Brain microvascular endothelial cell (primary cell): ENCODE measurements at regions not wholly inside any gene's neighbourhood (a gene's known extent, or its start where the extent isn't known, plus 50 kb on each side); places are given as distances from the start of the nearest gene placed in this dataset.

Experiments
- DNase-seq: peaks from one replicate; pipeline ENCODE4 v3.0.0-alpha.2; 2020
- H3K27ac ChIP-seq: fragments of 250-450 bp; sonication (Bioruptor Pico); 2 replicates; pipeline ENCODE4 v1.5.1; 2020; ENCODE audit warnings: mild to moderate bottlenecking, moderate library complexity
- H3K27me3 ChIP-seq: fragments of 250-450 bp; sonication (Bioruptor Pico); replicated peaks from 2 replicates; pipeline ENCODE4 v1.5.1; 2020; ENCODE audit warnings: mild to moderate bottlenecking
- H3K36me3 ChIP-seq: fragments of 250-450 bp; sonication (Bioruptor Pico); replicated peaks from 2 replicates; pipeline ENCODE4 v1.5.1; 2020; ENCODE audit warnings: mild to moderate bottlenecking
- H3K4me3 ChIP-seq: 2 replicates; pipeline ENCODE4 v1.5.1; 2011; ENCODE audit warnings: low read depth, mild to moderate bottlenecking, control low read depth, low read length, moderate library complexity
- in situ Hi-C: cut with HindIII; loops from 2 replicates; pipeline ENCODE4 v1.10.0; 2017; ENCODE audit warnings: low sequenced_read_pairs, low pct_ligation_motif_present
- TF ChIP-seq, protein P1 (sequence below): IDR thresholded peaks from 2 replicates; pipeline ENCODE4 v1.5.1; 2011; ENCODE audit warnings: low read depth, mild to moderate bottlenecking, moderate library complexity, low read length, control low read depth, inconsistent platforms; ENCODE audit errors: missing control alignments

DNA sequence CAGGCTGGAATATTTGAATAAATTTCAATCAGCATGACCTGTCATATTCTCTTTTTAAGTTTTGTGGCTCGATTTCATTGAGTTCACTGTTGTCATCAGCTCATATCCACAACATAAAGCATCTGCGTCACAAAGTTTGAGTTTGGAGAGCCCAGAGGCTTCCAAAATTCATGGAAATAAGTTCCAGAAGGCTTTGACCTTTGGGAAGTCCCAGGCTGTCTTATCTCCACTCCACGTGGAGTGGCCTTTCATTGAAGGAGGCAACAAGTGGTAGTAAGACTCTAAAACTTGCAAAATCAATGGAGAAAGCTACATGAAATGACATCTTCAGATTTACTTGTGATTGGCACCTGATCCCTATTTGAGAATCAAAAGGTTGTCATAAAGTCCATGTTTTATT lies 54.1 kb upstream of the UNC5C start:
- Histone ChIP-seq H3K36me3 (no peaks in the 10 kb centered on the region), H3K27me3 (no peaks in the 10 kb centered on the region), H3K4me3 (no peak overlapping the region), H3K27ac (no peak overlapping the region)
- TF ChIP-seq, protein P1, sequence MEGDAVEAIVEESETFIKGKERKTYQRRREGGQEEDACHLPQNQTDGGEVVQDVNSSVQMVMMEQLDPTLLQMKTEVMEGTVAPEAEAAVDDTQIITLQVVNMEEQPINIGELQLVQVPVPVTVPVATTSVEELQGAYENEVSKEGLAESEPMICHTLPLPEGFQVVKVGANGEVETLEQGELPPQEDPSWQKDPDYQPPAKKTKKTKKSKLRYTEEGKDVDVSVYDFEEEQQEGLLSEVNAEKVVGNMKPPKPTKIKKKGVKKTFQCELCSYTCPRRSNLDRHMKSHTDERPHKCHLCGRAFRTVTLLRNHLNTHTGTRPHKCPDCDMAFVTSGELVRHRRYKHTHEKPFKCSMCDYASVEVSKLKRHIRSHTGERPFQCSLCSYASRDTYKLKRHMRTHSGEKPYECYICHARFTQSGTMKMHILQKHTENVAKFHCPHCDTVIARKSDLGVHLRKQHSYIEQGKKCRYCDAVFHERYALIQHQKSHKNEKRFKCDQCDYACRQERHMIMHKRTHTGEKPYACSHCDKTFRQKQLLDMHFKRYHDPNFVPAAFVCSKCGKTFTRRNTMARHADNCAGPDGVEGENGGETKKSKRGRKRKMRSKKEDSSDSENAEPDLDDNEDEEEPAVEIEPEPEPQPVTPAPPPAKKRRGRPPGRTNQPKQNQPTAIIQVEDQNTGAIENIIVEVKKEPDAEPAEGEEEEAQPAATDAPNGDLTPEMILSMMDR = no peak
- in situ Hi-C loops = no loop called here
- no peak for DNase-seq

DNA sequence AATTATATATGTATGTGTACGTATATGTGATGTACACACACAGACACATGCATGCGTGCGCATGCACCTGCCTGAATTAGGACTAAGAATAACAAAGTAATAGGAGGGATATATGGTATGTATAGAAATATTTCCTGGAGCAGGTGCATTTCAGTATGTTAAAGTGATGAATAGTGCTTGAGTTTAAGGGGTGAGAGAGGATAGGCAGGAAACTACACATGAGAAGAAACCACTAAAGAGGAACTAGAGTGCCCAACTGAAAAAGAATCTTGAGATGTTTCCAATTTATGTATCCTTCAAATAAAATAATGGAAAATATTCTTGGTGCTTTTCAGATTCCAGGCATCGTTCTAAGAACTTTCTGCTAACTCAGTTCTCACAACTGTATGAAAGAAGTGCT lies 52.6 kb upstream of the UNC5C start:
- no peak for DNase-seq
- H3K27ac ChIP-seq = no peak overlapping the region
- in situ Hi-C loops = no loop called here
- TF ChIP-seq, protein P1 = no peak
- no peaks in the 10 kb centered on the region for H3K36me3 ChIP-seq
- no peaks in the 10 kb centered on the region for H3K27me3 ChIP-seq
- no peak overlapping the region for H3K4me3 ChIP-seq

GRCh38 chr4:95599777-95600400 lies 51.1 kb upstream of the UNC5C start:
- H3K36me3 ChIP-seq = no peaks in the 10 kb centered on the region
- DNase-seq = no peak
- no peak overlapping the region for H3K4me3 ChIP-seq
- TF ChIP-seq, protein P1 = no peak
- no peaks in the 10 kb centered on the region for H3K27me3 ChIP-seq
- no peak overlapping the region for H3K27ac ChIP-seq
- in situ Hi-C loops = no loop called here
